ENCODE measurements at regions not wholly inside any gene's neighbourhood (a gene's known extent, or its start where the extent isn't known, plus 50 kb on each side); places are given as distances from the start of the nearest gene placed in this dataset.

- H3K27ac ChIP-seq (ENCODE audit: insufficient read depth, low read depth, low read length), result no peak overlapping the region
- H3K79me2 ChIP-seq (ENCODE audit: control insufficient read depth, insufficient read depth, low read length), result no peaks in the 10 kb centered on the region
- ChIA-PET POLR2A (no interaction called here), CTCF (interaction anchor here (1.4 to 1.5 kb wide), 2 partner anchors 305 to 323 kb away, joined by 5 read pairs; no protein-coding TSS in a partner anchor)
- no peaks in the 10 kb centered on the region for H3K4me1 ChIP-seq (ENCODE audit: control insufficient read depth, extremely low read depth, insufficient read depth, low read length)
- DNase-seq (ENCODE audit: low read depth, low spot score), result no peak
- no peak overlapping the region for H3K4me3 ChIP-seq (replicated peaks in 1 of 3; ENCODE audit: insufficient read depth in 1 of 3, low read depth in 1 of 3, low read length in 3 of 3)
- no peak overlapping the region for H2AFZ ChIP-seq (ENCODE audit: low read depth, low read length)
- H3K36me3 ChIP-seq (ENCODE audit: control insufficient read depth in 2 of 2, extremely low read depth in 1 of 2, insufficient read depth in 2 of 2, low read length in 2 of 2), result no peaks in the 10 kb centered on the region
- no peak for TF ChIP-seq POLR2A (IDR thresholded peaks at IDR 0.05; ENCODE audit: low read depth, low read length)
- TF ChIP-seq MAX (IDR thresholded peaks at IDR 0.05; ENCODE audit: insufficient read depth, insufficient read length), result no peak
- no peak for TF ChIP-seq POLR2AphosphoS5 (IDR thresholded peaks at IDR 0.05; ENCODE audit: insufficient read depth, low read depth, low read length)
- TF ChIP-seq GATA2 (IDR thresholded peaks at IDR 0.05; ENCODE audit: insufficient read depth, insufficient read length, low read depth, low read length), result no peak
- no peak for TF ChIP-seq CTCF (IDR thresholded peaks at IDR 0.05; ENCODE audit: extremely low read depth in 1 of 2, insufficient read depth in 1 of 2, low read depth in 1 of 2, low read length in 2 of 2)
- TF ChIP-seq FOS (IDR thresholded peaks at IDR 0.05; ENCODE audit: borderline replicate concordance, insufficient read depth, low read length), result no peak
- TF ChIP-seq JUN (IDR thresholded peaks at IDR 0.05; ENCODE audit: borderline replicate concordance, insufficient read depth, insufficient read length, low read depth), result no peak
- no peak for TF ChIP-seq MYC (IDR thresholded peaks at IDR 0.05; ENCODE audit: low read depth, low read length)
- no peak for TF ChIP-seq EZH2 (IDR thresholded peaks at IDR 0.05; ENCODE audit: borderline replicate concordance, low read depth, low read length, severe bottlenecking)
- no peaks in the 10 kb centered on the region for H4K20me1 ChIP-seq (replicated peaks; ENCODE audit: control insufficient read depth, extremely low read depth, insufficient read depth, low read length)
- H3K27me3 ChIP-seq (ENCODE audit: control insufficient read depth in 2 of 2, insufficient read depth in 2 of 2, low read length in 2 of 2), result no peaks in the 10 kb centered on the region
- H3K4me2 ChIP-seq (ENCODE audit: insufficient read depth, low read length), result no peak overlapping the region
- H3K9me3 ChIP-seq (replicated peaks; ENCODE audit: control insufficient read depth, insufficient read depth, low read length), result no peaks in the 10 kb centered on the region
- dilution Hi-C loops (cut with MboI; ENCODE audit: extremely low pct_ligation_motif_present, low sequenced_read_pairs), result no loop called here
- FAIRE-seq, result no peak
- intact Hi-C loops (cut with micrococcal nuclease), result no loop called here
- no peaks in the 10 kb centered on the region for H3K9me1 ChIP-seq (replicated peaks; ENCODE audit: control insufficient read depth, extremely low read depth, insufficient read depth, low read length)
- H3K9ac ChIP-seq (replicated peaks; ENCODE audit: extremely low read depth, insufficient read depth, low read length), result no peak overlapping the region
- no TSS peak for BruUV-seq (replicated peaks)
These were observed 183.2 kb upstream of the PTPRZ1 start for GRCh38 chr7:121689749-121690148.
